HG03159 (cell line): ENCODE measurements at regions not wholly inside any gene's neighbourhood (a gene's known extent, or its start where the extent isn't known, plus 50 kb on each side); places are given as distances from the start of the nearest gene placed in this dataset.

ENCODE experiments used
- ATAC-seq: cut with Tn5 transposase; IDR thresholded peaks from one replicate; pipeline ENCODE4 v1.9.1; 2021; ENCODE audit warnings: mild to moderate bottlenecking, moderate library complexity; ENCODE audit not compliant: unreplicated experiment

GRCh38 chr2:8572712-8573233, 109.1 kb upstream of the ID2 start:
- ATAC-seq = no peak

DNA sequence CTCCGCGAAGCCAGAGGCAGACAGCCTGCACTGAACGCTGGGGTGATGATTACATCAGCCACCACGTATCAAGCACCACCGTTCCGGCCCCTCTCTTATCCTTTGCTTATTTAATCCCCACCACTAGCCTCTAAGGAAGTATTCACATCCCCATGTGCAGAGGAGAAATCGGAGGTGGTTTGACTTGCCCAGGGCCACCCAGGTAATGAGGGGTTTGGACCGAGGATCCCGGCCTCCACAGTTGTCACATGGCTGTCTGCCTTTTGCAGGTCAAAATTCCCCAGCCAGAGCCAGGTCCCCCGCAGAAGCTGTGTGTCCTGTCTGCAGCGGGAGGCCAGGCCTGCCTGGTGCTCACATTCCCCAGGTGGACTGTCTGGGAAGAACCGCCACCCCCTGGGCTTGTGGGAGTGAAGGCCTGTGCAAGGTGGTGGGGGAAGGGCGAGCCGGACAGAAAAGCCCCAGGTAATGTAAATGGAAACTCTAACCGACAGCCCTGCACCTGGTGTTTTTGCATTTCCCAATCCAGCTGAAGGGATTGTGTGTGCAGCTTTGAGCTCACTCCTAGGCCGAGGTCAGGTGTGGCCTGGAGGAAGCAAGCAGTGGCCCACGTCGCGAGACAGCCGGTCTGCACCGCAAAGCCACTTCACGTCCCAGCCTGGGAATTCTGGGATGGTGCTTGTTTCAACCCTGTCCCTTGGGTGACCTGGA, 108.5 kb upstream of the ID2 start:
- ATAC-seq = no peak

GRCh38 chr2:8573942-8574195, 108.0 kb upstream of the ID2 start:
- ATAC-seq = no peak

GRCh38 chr2:8574196-8575037, 107.4 kb upstream of the ID2 start:
- ATAC-seq = peak; percentile 36

DNA sequence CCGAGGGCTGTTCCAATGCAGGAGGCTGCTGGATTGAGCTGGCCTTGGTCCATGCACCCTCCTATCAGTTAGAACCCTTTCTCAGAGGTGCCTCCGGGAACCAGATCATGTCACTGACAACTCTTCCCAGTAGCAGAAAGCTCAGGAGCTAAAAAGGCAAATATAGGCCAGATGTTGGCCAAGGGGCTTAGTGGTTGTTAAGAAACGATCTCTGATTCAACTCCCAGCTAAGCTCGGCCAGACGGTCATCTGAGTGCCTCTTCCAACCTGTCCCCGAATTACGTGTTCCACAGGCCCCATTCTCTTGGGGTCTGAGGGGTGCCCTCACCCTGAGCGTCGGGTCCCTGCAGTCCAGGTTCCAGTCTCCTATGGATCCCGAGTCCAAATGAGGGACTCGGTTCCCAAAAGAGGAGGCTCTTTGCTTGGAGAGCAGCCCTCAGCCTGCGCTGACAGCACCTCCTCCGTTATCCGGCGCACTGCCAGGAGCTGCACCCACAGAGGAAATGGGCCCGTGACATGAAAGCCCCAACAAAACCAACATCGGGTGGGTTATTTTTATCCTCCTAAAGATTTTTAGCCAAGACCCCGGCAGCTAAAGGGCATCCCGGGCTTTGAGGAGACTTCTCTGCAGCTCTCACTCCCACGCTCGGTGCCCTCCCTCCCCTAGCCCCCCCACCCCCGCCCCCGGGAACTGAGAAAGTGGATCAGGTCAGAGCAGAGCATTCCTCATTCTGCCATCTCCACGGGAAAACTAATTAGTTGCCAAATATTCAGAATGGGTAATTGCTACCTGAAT, 106.6 kb upstream of the ID2 start:
- ATAC-seq = no peak

GRCh38 chr2:8575834-8576423, 105.9 kb upstream of the ID2 start:
- no peak for ATAC-seq

- no peak for ATAC-seq
These were observed 105.2 kb upstream of the ID2 start for GRCh38 chr2:8576525-8577167.

DNA sequence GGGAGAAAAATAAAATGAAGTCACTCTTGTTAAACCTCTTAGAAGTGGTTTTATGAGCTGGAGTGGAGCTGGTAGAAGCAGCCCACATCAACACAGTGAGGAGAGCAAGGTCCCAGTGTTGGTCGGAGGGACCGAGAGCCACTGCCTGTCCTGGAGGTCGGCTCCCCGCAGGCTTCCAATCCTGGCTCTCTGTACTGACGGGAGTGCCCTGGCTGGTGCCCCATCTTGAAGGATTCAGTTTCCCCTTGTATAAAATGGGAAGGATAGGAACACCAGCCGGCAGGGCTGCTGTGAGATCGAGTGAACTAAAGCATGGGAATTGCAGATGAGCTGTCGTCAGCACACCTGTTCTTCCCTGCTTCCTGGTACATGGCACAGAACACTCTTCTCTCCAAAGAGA, 104.3 kb upstream of the ID2 start:
- no peak for ATAC-seq

DNA sequence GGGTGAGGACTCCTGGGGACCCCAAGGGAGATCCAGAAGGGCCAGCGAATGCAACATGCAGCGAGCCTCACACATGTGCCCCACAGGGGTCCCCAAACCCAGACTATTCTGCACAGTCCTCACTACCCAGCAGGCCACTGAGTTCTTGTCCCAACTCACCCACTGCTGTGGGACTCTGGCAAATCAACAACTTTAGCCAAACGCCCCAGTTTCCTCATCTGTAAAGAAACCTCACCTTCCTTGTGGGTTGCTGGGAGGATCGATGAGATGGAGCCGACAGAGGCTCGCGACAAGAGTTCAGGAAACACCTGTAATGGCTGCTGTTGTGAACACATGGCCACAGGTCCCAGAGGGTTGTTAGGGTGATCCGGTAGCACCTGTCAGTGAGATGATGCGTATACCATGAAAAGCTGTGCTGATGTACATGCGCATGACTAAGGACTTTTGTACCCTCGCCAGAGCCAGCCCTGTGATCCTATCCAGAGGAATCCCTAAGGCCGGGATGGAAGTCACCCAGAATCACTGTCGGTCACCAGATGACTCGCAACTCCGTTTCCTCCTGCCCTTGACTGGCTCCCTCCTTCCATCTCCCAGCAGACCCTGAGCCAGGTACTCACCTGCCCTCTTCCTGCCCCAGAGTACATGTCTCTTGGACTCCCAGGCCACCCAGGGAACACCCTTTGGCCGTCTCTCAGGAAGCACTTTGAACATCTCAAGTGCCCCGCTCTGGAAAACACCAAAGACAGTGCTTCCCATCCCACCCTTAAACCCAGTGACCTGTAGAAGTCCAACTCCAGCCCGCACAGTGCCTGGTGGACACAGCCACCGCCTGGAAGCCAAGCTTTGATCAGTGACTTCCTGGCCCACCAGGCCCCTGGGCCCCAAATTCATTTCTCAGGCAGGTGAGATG, 103.3 kb upstream of the ID2 start:
- ATAC-seq = no peak

DNA sequence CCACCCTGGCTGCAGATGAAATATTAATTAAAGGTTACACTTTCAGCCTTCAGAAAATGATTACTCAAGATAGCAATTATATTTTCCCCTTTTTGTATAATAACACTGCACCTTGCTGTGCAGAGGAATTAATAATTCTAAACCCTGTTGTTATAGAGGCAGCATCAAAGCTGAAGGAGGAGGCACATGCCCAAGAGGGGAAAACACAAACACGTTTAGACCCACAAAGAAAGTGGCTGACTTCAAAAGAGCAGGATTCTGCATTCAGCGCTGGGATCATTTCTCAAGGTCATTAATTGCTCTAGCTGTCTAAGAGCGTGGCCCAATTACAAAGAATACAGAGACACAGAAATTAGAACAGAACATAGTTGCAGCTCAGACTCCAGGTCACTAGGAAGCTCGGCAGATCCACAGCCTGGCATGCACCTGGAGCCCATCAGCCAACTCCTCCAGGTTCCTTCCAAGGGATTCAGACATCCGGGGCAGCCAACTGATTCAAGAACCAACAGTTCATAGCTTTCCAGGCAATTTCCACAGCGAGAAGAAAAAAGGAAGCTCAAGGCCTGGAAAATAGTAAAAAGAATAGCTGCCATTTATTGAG, 102.3 kb upstream of the ID2 start:
- ATAC-seq = no peak

DNA sequence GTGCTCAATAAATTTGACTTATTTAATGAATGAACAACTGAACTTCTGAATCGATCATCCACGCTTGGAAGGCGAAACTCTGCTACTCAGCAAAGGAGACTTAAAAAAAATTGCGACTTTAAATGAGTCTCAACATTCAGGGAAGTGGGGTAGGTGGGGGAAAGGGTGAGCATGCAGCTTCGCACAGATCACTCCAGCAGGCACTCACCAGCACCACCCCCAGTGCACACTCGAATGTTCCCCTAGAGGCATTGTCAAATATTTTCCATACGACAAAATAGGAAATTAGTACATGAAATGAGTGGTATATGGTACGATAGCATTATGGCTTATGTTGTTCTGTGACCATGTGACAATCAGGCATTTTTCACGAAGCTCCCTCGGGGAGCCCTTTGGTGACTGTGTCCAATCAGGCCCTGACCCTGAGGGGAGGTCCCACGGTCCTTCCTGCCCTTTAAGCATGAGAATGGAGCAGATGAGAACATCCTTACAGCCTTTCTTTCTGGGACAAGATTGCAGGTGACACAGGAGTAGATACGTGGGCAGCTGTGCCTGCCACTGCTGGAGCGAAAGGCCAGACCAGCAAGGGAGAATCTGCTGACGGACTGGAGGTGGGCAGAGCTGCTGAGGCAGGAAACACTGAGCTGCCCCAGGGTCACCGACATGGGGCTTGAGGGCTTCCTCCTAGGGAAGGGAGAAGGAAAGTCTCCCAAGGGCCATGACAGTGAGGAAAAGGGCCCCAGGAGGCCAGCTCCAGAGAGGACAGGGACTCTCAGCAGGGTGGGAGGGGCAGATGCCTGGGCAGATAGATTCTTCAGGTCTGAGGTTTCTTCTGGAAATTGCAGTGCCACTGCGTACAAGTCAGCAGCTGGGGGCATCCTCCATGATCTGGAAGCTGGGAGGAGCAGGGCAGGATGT, 101.3 kb upstream of the ID2 start:
- no peak for ATAC-seq

DNA sequence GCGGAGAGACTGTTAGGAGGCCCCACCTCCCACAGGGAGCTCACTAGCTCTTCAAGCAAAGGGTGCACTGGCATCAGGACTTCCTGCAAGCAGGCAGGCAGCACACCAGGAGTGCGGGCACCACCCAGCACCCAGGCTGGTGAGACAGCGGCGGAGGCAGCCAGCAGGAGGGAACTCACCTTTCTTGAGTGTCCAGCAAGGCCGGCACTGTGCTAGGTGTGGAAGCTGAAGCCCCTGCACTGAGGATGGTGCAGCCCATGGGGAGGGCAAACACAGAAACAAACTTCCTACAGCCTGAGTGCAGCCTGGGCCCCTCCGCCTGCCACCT, 100.7 kb upstream of the ID2 start:
- no peak for ATAC-seq

- ATAC-seq = no peak
These were observed 100.2 kb upstream of the ID2 start for GRCh38 chr2:8581601-8582041.

DNA sequence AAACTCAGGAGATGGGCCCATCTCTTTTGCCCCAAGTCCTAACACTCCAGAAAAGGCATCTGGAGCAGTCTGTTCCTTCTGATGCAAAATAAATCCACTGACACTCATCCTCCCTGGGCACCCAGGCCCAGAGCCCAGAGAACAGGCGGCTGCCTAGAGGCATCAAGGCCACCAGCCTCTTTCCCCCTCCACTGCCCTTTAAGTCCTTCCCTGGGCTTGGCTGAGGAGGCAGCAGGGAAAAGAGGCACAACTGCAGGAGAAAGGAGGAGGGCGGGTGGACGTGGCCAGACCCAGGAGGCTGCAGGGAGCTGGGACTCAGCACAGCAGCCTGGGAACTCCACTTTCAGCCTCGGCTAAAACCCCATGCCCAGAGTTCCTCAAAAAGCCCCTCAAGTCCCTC, 99.7 kb upstream of the ID2 start:
- ATAC-seq = no peak

- no peak for ATAC-seq
These were observed 99.0 kb upstream of the ID2 start for GRCh38 chr2:8582651-8583399.

GRCh38 chr2:8583400-8584173, 98.3 kb upstream of the ID2 start:
- ATAC-seq = peak; percentile 75
